ENCODE measurements at regions not wholly inside any gene's neighbourhood (a gene's known extent, or its start where the extent isn't known, plus 50 kb on each side); places are given as distances from the start of the nearest gene placed in this dataset.

- POLR2A ChIA-PET: no interaction called here
- intact Hi-C loops (cut with DNase I, micrococcal nuclease): no loop called here
- no peaks in the 10 kb centered on the region for H3K4me1 Mint-ChIP-seq
- no peak for DNase-seq
- H3K36me3 Mint-ChIP-seq (ENCODE audit: low read depth): no peaks in the 10 kb centered on the region
- peaks cover 14% of the 10 kb centered on the region for H3K9me3 Mint-ChIP-seq (ENCODE audit: low read depth)
- H3K27me3 Mint-ChIP-seq: no peaks in the 10 kb centered on the region
- CTCF ChIA-PET: no interaction called here
- H3K27ac Mint-ChIP-seq: no peak overlapping the region
- no peak for ATAC-seq
- no peak overlapping the region for H3K4me3 Mint-ChIP-seq
These were observed 630.2 kb upstream of the ATXN8OS start for GRCh38 chr13:69477451-69477850.

DNA sequence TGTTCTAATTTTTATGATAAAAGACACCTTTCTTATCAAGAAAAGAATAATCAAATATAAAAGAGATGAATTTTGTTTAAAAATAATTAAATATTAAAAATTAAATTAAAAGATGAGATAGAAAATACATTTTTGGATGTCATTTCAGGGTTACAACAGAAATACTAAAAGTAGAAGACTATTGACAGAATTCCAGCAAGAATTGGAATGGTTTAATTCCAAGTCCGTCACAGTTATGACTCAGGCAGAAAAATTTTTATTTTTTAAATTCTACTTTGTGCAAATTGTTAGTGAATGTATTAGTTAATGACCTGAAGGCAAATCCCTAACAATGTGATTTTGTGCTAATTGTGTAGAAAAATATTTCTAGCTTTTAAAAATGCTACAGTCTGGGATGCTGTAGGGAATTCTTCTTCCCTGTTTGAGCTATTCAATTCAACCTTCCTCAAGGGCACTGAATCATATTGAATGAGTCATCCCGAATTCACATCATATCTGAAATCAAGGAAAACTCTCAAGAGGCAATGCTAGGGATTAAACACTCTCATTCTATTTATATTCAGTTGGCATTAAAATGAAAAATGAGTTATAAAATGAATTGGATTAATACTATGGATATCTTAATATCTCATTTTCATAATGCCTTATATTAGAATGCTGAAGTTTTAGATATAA, 633.5 kb upstream of the ATXN8OS start:
- ChIA-PET POLR2A (no interaction called here), CTCF (no interaction called here)
- H3K27ac Mint-ChIP-seq: no peak overlapping the region
- H3K4me1 Mint-ChIP-seq: no peaks in the 10 kb centered on the region
- ATAC-seq (no peak), DNase-seq (no peak)
- no peaks in the 10 kb centered on the region for H3K36me3 Mint-ChIP-seq (ENCODE audit: low read depth)
- intact Hi-C loops (cut with DNase I, micrococcal nuclease): no loop called here
- peaks cover 6% of the 10 kb centered on the region for H3K9me3 Mint-ChIP-seq (ENCODE audit: low read depth)
- H3K4me3 Mint-ChIP-seq: no peak overlapping the region
- H3K27me3 Mint-ChIP-seq: no peaks in the 10 kb centered on the region

DNA sequence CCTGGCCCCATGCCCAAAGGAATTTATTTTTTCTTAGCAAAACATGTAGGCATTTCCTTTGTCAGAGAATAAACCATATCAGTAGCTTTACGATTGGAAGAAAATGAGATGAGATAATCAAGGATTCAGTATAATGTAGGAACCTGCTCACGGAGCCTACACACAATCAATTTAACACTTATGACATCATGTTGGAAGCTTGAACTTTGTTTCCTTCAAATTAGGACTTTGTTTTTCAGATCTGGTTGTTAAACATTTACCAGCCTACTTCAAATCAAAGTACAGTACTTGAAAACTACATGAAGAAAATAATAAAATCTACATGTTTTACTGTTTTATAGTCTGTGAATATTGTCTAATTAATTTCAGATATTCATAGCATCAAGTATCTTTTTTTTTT, 639.0 kb upstream of the ATXN8OS start:
- Mint-ChIP-seq H3K36me3 (ENCODE audit: low read depth) (no peaks in the 10 kb centered on the region), H3K27me3 (no peaks in the 10 kb centered on the region), H3K27ac (no peak overlapping the region), H3K9me3 (ENCODE audit: low read depth) (peaks cover 7% of the 10 kb centered on the region), H3K4me1 (no peaks in the 10 kb centered on the region), H3K4me3 (no peak overlapping the region)
- CTCF ChIA-PET: interaction anchor here (0.6 kb wide), 1 partner anchor 45 kb away, joined by 3 read pairs; no protein-coding TSS in a partner anchor
- no peak for ATAC-seq
- POLR2A ChIA-PET: no interaction called here
- intact Hi-C loops (cut with DNase I, micrococcal nuclease): no loop called here
- DNase-seq: no peak

DNA sequence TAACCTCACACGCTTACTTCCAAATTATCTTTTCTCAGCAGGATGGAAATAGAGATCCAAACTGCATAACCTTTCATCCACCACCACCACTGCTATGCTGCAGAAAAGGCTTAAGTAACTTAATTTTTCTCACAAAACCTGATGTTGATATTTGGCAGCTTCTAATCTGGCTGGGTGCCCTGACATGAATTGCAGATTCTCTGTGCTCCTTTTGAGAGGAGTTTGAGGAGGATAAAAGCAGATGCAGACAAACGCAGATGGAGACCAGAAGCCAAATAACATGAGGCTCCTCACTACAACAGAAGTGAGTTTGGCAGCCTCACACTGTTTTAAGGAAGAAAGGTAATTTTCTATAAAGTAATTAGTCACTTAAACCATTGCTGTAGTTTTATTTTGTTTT, 646.2 kb upstream of the ATXN8OS start:
- intact Hi-C loops (cut with DNase I, micrococcal nuclease): no loop called here
- H3K27ac Mint-ChIP-seq: no peak overlapping the region
- H3K4me3 Mint-ChIP-seq: no peak overlapping the region
- CTCF ChIA-PET: no interaction called here
- DNase-seq: no peak
- no peaks in the 10 kb centered on the region for H3K4me1 Mint-ChIP-seq
- POLR2A ChIA-PET: no interaction called here
- peaks cover 9% of the 10 kb centered on the region for H3K9me3 Mint-ChIP-seq (ENCODE audit: low read depth)
- no peaks in the 10 kb centered on the region for H3K27me3 Mint-ChIP-seq
- no peak for ATAC-seq
- no peaks in the 10 kb centered on the region for H3K36me3 Mint-ChIP-seq (ENCODE audit: low read depth)

GRCh38 chr13:69459346-69459745, 648.3 kb upstream of the ATXN8OS start:
- Mint-ChIP-seq H3K4me3 (no peak overlapping the region), H3K9me3 (ENCODE audit: low read depth) (peaks cover 9% of the 10 kb centered on the region), H3K27me3 (no peaks in the 10 kb centered on the region), H3K4me1 (no peaks in the 10 kb centered on the region), H3K36me3 (ENCODE audit: low read depth) (no peaks in the 10 kb centered on the region), H3K27ac (no peak overlapping the region)
- DNase-seq (no peak), ATAC-seq (no peak)
- intact Hi-C loops (cut with DNase I, micrococcal nuclease): no loop called here
- POLR2A ChIA-PET: no interaction called here
- CTCF ChIA-PET: no interaction called here

- no peaks in the 10 kb centered on the region for H3K4me1 Mint-ChIP-seq
- intact Hi-C loops (cut with DNase I, micrococcal nuclease): no loop called here
These were observed 649.6 kb upstream of the ATXN8OS start for GRCh38 chr13:69458013-69458412.

GRCh38 chr13:69450245-69450644, 657.4 kb upstream of the ATXN8OS start:
- Mint-ChIP-seq H3K27me3 (no peaks in the 10 kb centered on the region), H3K4me3 (no peak overlapping the region), H3K4me1 (no peaks in the 10 kb centered on the region), H3K36me3 (ENCODE audit: low read depth) (no peaks in the 10 kb centered on the region), H3K27ac (no peak overlapping the region), H3K9me3 (ENCODE audit: low read depth) (peaks cover 11% of the 10 kb centered on the region)
- ATAC-seq (no peak), DNase-seq (no peak)
- ChIA-PET CTCF (no interaction called here), POLR2A (no interaction called here)
- intact Hi-C loops (cut with DNase I, micrococcal nuclease): no loop called here

More at GRCh38 chr13:69458013-69458412, 649.6 kb upstream of the ATXN8OS start:
- H3K36me3 Mint-ChIP-seq (ENCODE audit: low read depth): no peaks in the 10 kb centered on the region
- ChIA-PET CTCF (no interaction called here), POLR2A (no interaction called here)
- no peaks in the 10 kb centered on the region for H3K27me3 Mint-ChIP-seq
- H3K4me3 Mint-ChIP-seq: no peak overlapping the region
- no peak for ATAC-seq
- DNase-seq: no peak
- peaks cover 7% of the 10 kb centered on the region for H3K9me3 Mint-ChIP-seq (ENCODE audit: low read depth)
- H3K27ac Mint-ChIP-seq: no peak overlapping the region

DNA sequence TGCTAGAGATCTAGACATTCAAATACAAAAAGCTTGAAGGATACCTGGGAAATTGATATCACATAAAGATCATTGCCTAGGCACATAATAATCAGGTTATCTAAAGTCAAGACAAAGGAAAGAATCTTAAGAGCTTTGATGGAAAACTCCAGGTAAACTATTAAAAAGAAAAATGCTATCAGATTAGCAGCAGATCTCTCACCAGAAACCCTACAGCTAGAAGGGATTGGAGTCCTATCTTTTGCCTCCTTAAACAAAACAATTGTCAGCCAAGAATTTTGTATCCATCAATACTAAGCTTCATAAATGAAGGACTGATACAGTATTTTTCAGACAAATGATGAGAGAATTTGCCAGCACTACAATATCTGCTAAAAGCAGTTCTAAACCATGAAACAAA, 682.4 kb upstream of the ATXN8OS start:
- ATAC-seq (no peak), DNase-seq (no peak)
- POLR2A ChIA-PET: no interaction called here
- CTCF ChIA-PET: no interaction called here
- Mint-ChIP-seq H3K4me3 (no peak overlapping the region), H3K36me3 (ENCODE audit: low read depth) (no peaks in the 10 kb centered on the region), H3K27ac (no peak overlapping the region), H3K9me3 (ENCODE audit: low read depth) (peaks cover 35% of the 10 kb centered on the region), H3K4me1 (no peaks in the 10 kb centered on the region), H3K27me3 (no peaks in the 10 kb centered on the region)
- intact Hi-C loops (cut with DNase I, micrococcal nuclease): no loop called here

- H3K4me3 Mint-ChIP-seq: no peak overlapping the region
- no peak overlapping the region for H3K27ac Mint-ChIP-seq
- intact Hi-C loops (cut with DNase I, micrococcal nuclease): no loop called here
- POLR2A ChIA-PET: no interaction called here
- DNase-seq (no peak), ATAC-seq (no peak)
- H3K9me3 Mint-ChIP-seq (ENCODE audit: low read depth): peaks cover 35% of the 10 kb centered on the region
- no peaks in the 10 kb centered on the region for H3K36me3 Mint-ChIP-seq (ENCODE audit: low read depth)
- no peaks in the 10 kb centered on the region for H3K27me3 Mint-ChIP-seq
- CTCF ChIA-PET: no interaction called here
- H3K4me1 Mint-ChIP-seq: no peaks in the 10 kb centered on the region
These were observed 683.8 kb upstream of the ATXN8OS start for GRCh38 chr13:69423844-69424243.

DNA sequence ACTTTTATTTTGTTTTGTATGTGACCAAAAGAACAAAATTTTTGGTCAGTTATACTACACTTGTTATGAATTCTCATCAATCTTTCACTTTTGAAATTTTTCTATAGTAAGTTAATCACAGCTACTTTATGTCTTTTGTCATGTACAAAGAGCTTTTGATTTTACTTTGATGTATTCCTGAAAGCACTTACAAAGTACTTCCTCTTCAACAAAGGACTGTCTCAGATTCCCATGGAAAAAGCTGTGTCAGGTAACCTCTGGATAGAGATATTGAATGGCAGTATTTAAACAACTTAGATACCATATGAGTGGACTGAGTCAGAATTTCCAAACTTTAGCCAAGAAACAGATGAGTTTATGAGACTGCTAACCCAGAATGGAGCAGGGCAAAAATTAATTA, 689.3 kb upstream of the ATXN8OS start:
- ATAC-seq (no peak), DNase-seq (no peak)
- ChIA-PET POLR2A (no interaction called here), CTCF (no interaction called here)
- no peak overlapping the region for H3K27ac Mint-ChIP-seq
- H3K9me3 Mint-ChIP-seq (ENCODE audit: low read depth): peaks cover 11% of the 10 kb centered on the region
- no peaks in the 10 kb centered on the region for H3K36me3 Mint-ChIP-seq (ENCODE audit: low read depth)
- no peak overlapping the region for H3K4me3 Mint-ChIP-seq
- no peaks in the 10 kb centered on the region for H3K27me3 Mint-ChIP-seq
- no peaks in the 10 kb centered on the region for H3K4me1 Mint-ChIP-seq
- intact Hi-C loops (cut with DNase I, micrococcal nuclease): no loop called here

DNA sequence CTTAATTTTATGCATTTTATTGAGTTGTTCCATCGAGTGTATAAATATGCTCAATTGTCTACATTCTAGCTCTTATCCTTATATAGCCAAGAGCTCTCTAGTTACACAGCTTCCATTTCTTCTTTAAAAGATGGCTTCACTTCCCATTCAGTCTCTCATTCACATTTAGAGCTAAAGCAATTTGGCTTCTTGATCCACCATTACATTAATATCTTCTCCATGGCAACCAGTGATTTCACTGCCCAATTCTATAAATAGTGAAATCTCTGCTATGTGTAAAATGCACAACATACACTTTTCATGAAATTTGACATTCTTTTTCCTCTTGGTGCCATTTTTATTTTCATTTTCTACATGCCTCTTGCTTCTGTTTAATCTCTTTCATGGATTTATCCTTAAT, 696.9 kb upstream of the ATXN8OS start:
- Mint-ChIP-seq H3K9me3 (ENCODE audit: low read depth) (peaks cover 12% of the 10 kb centered on the region), H3K27ac (no peak overlapping the region), H3K27me3 (no peaks in the 10 kb centered on the region), H3K4me1 (no peaks in the 10 kb centered on the region), H3K4me3 (no peak overlapping the region), H3K36me3 (ENCODE audit: low read depth) (no peaks in the 10 kb centered on the region)
- no peak for ATAC-seq
- no peak for DNase-seq
- intact Hi-C loops (cut with DNase I, micrococcal nuclease): no loop called here
- ChIA-PET CTCF (interaction anchor here (1.3 kb wide), 1 partner anchor 11 kb away, joined by 4 read pairs; no protein-coding TSS in a partner anchor), POLR2A (no interaction called here)

- intact Hi-C loops (cut with DNase I, micrococcal nuclease): no loop called here
- no peak overlapping the region for H3K27ac Mint-ChIP-seq
- CTCF ChIA-PET: no interaction called here
- no peaks in the 10 kb centered on the region for H3K4me1 Mint-ChIP-seq
- ATAC-seq (no peak), DNase-seq (no peak)
- no peaks in the 10 kb centered on the region for H3K36me3 Mint-ChIP-seq (ENCODE audit: low read depth)
- no peak overlapping the region for H3K4me3 Mint-ChIP-seq
- H3K9me3 Mint-ChIP-seq (ENCODE audit: low read depth): peaks cover 10% of the 10 kb centered on the region
- POLR2A ChIA-PET: no interaction called here
- no peaks in the 10 kb centered on the region for H3K27me3 Mint-ChIP-seq
These were observed 715.9 kb upstream of the ATXN8OS start for GRCh38 chr13:69391756-69392155.

DNA sequence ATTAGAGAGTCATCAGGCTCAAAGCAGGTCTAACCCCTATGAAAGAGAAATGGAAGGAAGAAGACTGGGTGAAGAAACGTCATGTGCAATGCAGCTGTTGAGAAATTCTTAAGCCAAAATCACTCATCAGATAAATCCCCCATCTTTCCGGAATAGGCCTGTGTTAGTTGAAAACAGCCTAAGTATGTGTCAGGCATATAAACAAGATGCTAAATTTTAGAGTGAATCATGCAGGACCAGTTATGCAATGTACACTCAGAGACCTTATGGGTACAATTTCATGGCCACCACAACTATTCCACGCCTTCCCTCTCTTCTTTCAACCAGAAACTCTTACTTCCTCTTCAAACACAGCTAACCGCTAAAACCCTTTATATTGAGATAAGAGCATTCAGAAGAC, 717.7 kb upstream of the ATXN8OS start:
- Mint-ChIP-seq H3K27me3 (no peaks in the 10 kb centered on the region), H3K4me3 (no peak overlapping the region), H3K4me1 (no peaks in the 10 kb centered on the region), H3K36me3 (ENCODE audit: low read depth) (no peaks in the 10 kb centered on the region), H3K27ac (no peak overlapping the region), H3K9me3 (ENCODE audit: low read depth) (peaks cover 10% of the 10 kb centered on the region)
- ChIA-PET CTCF (no interaction called here), POLR2A (no interaction called here)
- intact Hi-C loops (cut with DNase I, micrococcal nuclease): no loop called here
- DNase-seq (no peak), ATAC-seq (no peak)

All from activated CD4-positive, alpha-beta T cell treated with anti-CD3 and anti-CD28 coated beads for 36 hours (primary cell).